SK-N-SH (cell line): ENCODE measurements at regions not wholly inside any gene's neighbourhood (a gene's known extent, or its start where the extent isn't known, plus 50 kb on each side); places are given as distances from the start of the nearest gene placed in this dataset.

Experiments used
- CTCF ChIA-PET: fragments of 300-600, 350-600 bp; formaldehyde crosslinking; extraction: SDS; loops from one replicate; lab custom pipeline; 2021; lab: Yijun Ruan, JAX
- POLR2A ChIA-PET: fragments of 350-600 bp; sonication (Branson Sonifier 250); formaldehyde crosslinking; extraction: SDS; loops from one replicate; lab custom pipeline; 2020; ENCODE audit warnings: antibody characterized with exemption, inconsistent platforms; lab: Yijun Ruan, JAX
- DNase-seq: peaks from one replicate; pipeline ENCODE4 v3.0.0; 2012
- H2AFZ ChIP-seq: fragments of 200-600 bp; sonication (generic); 2 replicates; pipeline ENCODE4 v1.8.1; 2016; ENCODE audit warnings: antibody characterized with exemption, mild to moderate bottlenecking, low read depth
- H3F3A ChIP-seq: fragments of 200-600 bp; sonication (generic); replicated peaks from 2 replicates; pipeline ENCODE3; 2016; ENCODE audit warnings: antibody characterized with exemption, mild to moderate bottlenecking; ENCODE audit not compliant: insufficient read depth
- H3K27ac ChIP-seq, 2 experiments: fragments of 200-500 bp in 1 of 2; fragments of 200-600 bp in 1 of 2; sonication (Bioruptor generic) in 1 of 2; sonication (generic), shearing (Covaris generic) in 1 of 2; 2 replicates each; pipeline versions ENCODE4 v1.5.1 to v1.6.1; 2014 to 2016; ENCODE audit warnings: low read depth in 2 of 2, inconsistent platforms in 1 of 2, low read length in 1 of 2, mild to moderate bottlenecking in 1 of 2, mixed read lengths in 1 of 2
- H3K27me3 ChIP-seq: fragments of 200-600 bp; sonication (generic), shearing (Covaris generic); 2 replicates; pipeline ENCODE4 v1.6.1; 2016; ENCODE audit warnings: mixed run types; ENCODE audit not compliant: insufficient read depth
- H3K36me3 ChIP-seq, 2 experiments: fragments of 200-500 bp in 1 of 2; fragments of 200-600 bp in 1 of 2; sonication (Bioruptor generic) in 1 of 2; sonication (generic) in 1 of 2; replicated peaks in 1 of 2; 2 replicates each; pipeline versions ENCODE3 to v1.5.1; 2014 to 2016; ENCODE audit warnings: low read length in 1 of 2, mild to moderate bottlenecking in 1 of 2; ENCODE audit not compliant: insufficient read depth in 2 of 2, control insufficient read depth in 1 of 2
- H3K4me1 ChIP-seq, 2 experiments: fragments of 200-500 bp in 1 of 2; fragments of 200-600 bp in 1 of 2; sonication (Bioruptor generic) in 1 of 2; sonication (generic), shearing (Covaris generic) in 1 of 2; 2 replicates each; pipeline versions ENCODE4 v1.5.1 to v1.6.1; 2014 to 2016; ENCODE audit warnings: low read depth in 1 of 2, low read length in 1 of 2, mixed run types in 1 of 2; ENCODE audit not compliant: insufficient read depth in 2 of 2, control insufficient read depth in 1 of 2
- H3K4me2 ChIP-seq: fragments of 200-600 bp; sonication (generic), shearing (Covaris generic); 2 replicates; pipeline ENCODE4 v1.6.1; 2017; ENCODE audit warnings: mixed run types
- H3K4me3 ChIP-seq, 2 experiments: fragments of 200-500 bp in 1 of 2; fragments of 200-600 bp in 1 of 2; sonication (Bioruptor generic) in 1 of 2; sonication (generic), shearing (Covaris generic) in 1 of 2; 2 replicates each; pipeline versions ENCODE4 v1.5.1 to v1.8.1; 2014 to 2016; ENCODE audit warnings: low read depth in 2 of 2, inconsistent platforms in 1 of 2, low read length in 1 of 2, mild to moderate bottlenecking in 1 of 2, mixed read lengths in 1 of 2, moderate library complexity in 1 of 2
- H3K79me2 ChIP-seq: fragments of 200-600 bp; sonication (generic); 2 replicates; pipeline ENCODE4 v1.8.1; 2017; ENCODE audit warnings: mild to moderate bottlenecking; ENCODE audit not compliant: insufficient read depth
- H3K9ac ChIP-seq: fragments of 200-600 bp; sonication (generic); 2 replicates; pipeline ENCODE4 v1.6.1; 2017; ENCODE audit warnings: mixed run types
- H3K9me2 ChIP-seq: fragments of 200-600 bp; sonication (generic); 2 replicates; pipeline ENCODE4 v1.6.1; 2017; ENCODE audit warnings: mixed run types
- H3K9me3 ChIP-seq: fragments of 200-600 bp; sonication (generic); 2 replicates; pipeline ENCODE4 v1.6.1; 2017; ENCODE audit warnings: mixed run types, mild to moderate bottlenecking, moderate library complexity
- H4K20me1 ChIP-seq: fragments of 200-600 bp; sonication (generic); 2 replicates; pipeline ENCODE4 v1.6.1; 2017; ENCODE audit warnings: mild to moderate bottlenecking, mixed run types; ENCODE audit not compliant: insufficient read depth
- CHD2 ChIP-seq: fragments of 150-350 bp; IDR thresholded peaks from 2 replicates; pipeline ENCODE4 v1.6.1; 2018; ENCODE audit warnings: low read length; ENCODE audit not compliant: partially characterized antibody
- ELF1 ChIP-seq: IDR thresholded peaks from 2 replicates; pipeline ENCODE4 v1.4.0; 2012
- EZH2phosphoT487 ChIP-seq: fragments of 200-600 bp; sonication (generic); IDR thresholded peaks from 2 replicates; pipeline ENCODE4 v1.6.1; 2017; ENCODE audit warnings: low read depth, mixed run types, mild to moderate bottlenecking, antibody characterized with exemption, moderate library complexity, borderline replicate concordance
- FOXJ3 ChIP-seq: sonication (generic); formaldehyde crosslinking; IDR thresholded peaks from 2 replicates; pipeline ENCODE4 v1.5.1; 2020; ENCODE audit warnings: mild to moderate bottlenecking, missing genetic modification reagents
- FOXM1 ChIP-seq: IDR thresholded peaks from 2 replicates; pipeline ENCODE4 v1.4.0; 2012; ENCODE audit warnings: low read depth, mild to moderate bottlenecking
- GABPA ChIP-seq: IDR thresholded peaks from 2 replicates; pipeline ENCODE4 v1.4.0; 2012; ENCODE audit warnings: low read depth, mild to moderate bottlenecking
- JUND ChIP-seq: IDR thresholded peaks from 2 replicates; pipeline ENCODE4 v1.4.0; 2012
- POLR2AphosphoS5 ChIP-seq: IDR thresholded peaks from 2 replicates; pipeline ENCODE4 v1.6.1; 2012; ENCODE audit warnings: low read depth, low read length
- RAD21 ChIP-seq: IDR thresholded peaks from 2 replicates; pipeline ENCODE4 v1.6.1; 2012; ENCODE audit warnings: mild to moderate bottlenecking, low read length
- REST ChIP-seq: IDR thresholded peaks from 2 replicates; pipeline ENCODE4 v1.6.1; 2012; ENCODE audit warnings: mild to moderate bottlenecking, low read depth, low read length, moderate library complexity
- RXRA ChIP-seq: IDR thresholded peaks from 2 replicates; pipeline ENCODE4 v1.4.0; 2012; ENCODE audit warnings: low read depth, mild to moderate bottlenecking, borderline replicate concordance
- ZBTB33 ChIP-seq: IDR thresholded peaks from 2 replicates; pipeline ENCODE4 v1.4.0; 2012; ENCODE audit warnings: low read depth, borderline replicate concordance
- WGBS: methylation state at CpG from one replicate; pipeline ENCODE4 v1.1.6; 2017; ENCODE audit warnings: low lambda C conversion rate; 5-methylcytosine and 5-hydroxymethylcytosine counted together
- TF ChIP-seq, protein P1 (sequence below): fragments of 200-600 bp; sonication (generic); IDR thresholded peaks from 2 replicates; pipeline ENCODE4 v1.6.1; 2017; ENCODE audit warnings: antibody characterized with exemption, mild to moderate bottlenecking, moderate library complexity
- TF ChIP-seq, protein P2 (sequence below): IDR thresholded peaks from 2 replicates; pipeline ENCODE4 v1.4.0; 2012; ENCODE audit warnings: low read depth

GRCh38 chr18:37861981-37862380, 296.4 kb upstream of the CELF4 start:
- Histone ChIP-seq H3K9me3 (0 out of 2 replicates have a peak, but pooled peaks cover 3% of the 10 kb centered on the region), H4K20me1 (no peaks in the 10 kb centered on the region), H2AFZ (no peak overlapping the region), H3K9ac (no peak overlapping the region), H3K9me2 (no peaks in the 10 kb centered on the region), H3K27me3 (no peaks in the 10 kb centered on the region), H3K4me1 (no peaks in the 10 kb centered on the region), H3K4me3 (no peak overlapping the region), H3K27ac (no peak overlapping the region), H3K4me2 (no peak overlapping the region), H3F3A (no peaks in the 10 kb centered on the region), H3K79me2 (no peaks in the 10 kb centered on the region)
- DNase-seq: no peak
- ChIA-PET POLR2A (no interaction called here), CTCF (no interaction called here)
- TF ChIP-seq ZBTB33: no peak
- TF ChIP-seq, protein P1, sequence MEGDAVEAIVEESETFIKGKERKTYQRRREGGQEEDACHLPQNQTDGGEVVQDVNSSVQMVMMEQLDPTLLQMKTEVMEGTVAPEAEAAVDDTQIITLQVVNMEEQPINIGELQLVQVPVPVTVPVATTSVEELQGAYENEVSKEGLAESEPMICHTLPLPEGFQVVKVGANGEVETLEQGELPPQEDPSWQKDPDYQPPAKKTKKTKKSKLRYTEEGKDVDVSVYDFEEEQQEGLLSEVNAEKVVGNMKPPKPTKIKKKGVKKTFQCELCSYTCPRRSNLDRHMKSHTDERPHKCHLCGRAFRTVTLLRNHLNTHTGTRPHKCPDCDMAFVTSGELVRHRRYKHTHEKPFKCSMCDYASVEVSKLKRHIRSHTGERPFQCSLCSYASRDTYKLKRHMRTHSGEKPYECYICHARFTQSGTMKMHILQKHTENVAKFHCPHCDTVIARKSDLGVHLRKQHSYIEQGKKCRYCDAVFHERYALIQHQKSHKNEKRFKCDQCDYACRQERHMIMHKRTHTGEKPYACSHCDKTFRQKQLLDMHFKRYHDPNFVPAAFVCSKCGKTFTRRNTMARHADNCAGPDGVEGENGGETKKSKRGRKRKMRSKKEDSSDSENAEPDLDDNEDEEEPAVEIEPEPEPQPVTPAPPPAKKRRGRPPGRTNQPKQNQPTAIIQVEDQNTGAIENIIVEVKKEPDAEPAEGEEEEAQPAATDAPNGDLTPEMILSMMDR: no peak
- TF ChIP-seq JUND: no peak
- TF ChIP-seq POLR2AphosphoS5: no peak
- TF ChIP-seq, protein P2, sequence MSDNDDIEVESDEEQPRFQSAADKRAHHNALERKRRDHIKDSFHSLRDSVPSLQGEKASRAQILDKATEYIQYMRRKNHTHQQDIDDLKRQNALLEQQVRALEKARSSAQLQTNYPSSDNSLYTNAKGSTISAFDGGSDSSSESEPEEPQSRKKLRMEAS: no peak
- TF ChIP-seq RXRA: no peak
- no peak for TF ChIP-seq CHD2
- TF ChIP-seq EZH2phosphoT487: no peak
- no peak for TF ChIP-seq FOXJ3 (CRISPR knock-in tag)
- TF ChIP-seq FOXM1: no peak
- TF ChIP-seq ELF1: no peak
- TF ChIP-seq REST: no peak
- TF ChIP-seq RAD21: no peak
- TF ChIP-seq GABPA: no peak
- TF ChIP-seq, all 33 proteins: peak for 0
- whole genome bisulfite sequencing: 13% methylated on average over 2 of the region's 2 CpGs
- H3K36me3 ChIP-seq: no peaks in the 10 kb centered on the region
